ENCODE measurements at regions not wholly inside any gene's neighbourhood (a gene's known extent, or its start where the extent isn't known, plus 50 kb on each side); places are given as distances from the start of the nearest gene placed in this dataset.

DNA sequence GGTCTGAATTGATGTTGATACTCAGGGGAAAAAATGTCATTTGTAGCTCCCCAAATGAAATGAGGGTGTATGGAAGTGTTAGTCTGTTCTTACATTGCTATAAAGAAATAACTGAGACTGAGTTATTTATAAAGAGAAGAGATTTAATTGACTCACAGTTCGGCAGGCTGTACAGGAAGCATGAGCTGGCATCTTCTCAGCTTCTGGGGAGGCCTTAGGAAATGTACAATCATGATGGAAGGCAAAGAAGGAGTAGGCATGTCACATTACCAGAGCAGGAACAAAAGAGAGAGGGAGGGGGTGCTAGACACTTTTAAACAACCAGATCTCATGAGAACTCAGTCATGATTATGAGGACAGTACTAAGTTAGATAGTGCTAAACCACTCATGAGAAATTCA lies 1199.9 kb upstream of the DIAPH2 start:
- TF ChIP-seq EP300 (IDR thresholded peaks at IDR 0.05; ENCODE audit: borderline replicate concordance in 1 of 2, low read depth in 2 of 2, low read length in 2 of 2) (no peak), ATF2 (IDR thresholded peaks at IDR 0.05; ENCODE audit: low read length) (no peak), ZNF274 (IDR thresholded peaks at IDR 0.05; ENCODE audit: borderline replicate concordance, extremely low read depth, low read length) (no peak), POLR2A (IDR thresholded peaks at IDR 0.05; ENCODE audit: control extremely low read depth in 1 of 2, low read depth in 2 of 2, low read length in 2 of 2) (no peak), CREB1 (IDR thresholded peaks at IDR 0.05) (no peak), BRCA1 (IDR thresholded peaks at IDR 0.05; ENCODE audit: low read depth, low read length) (no peak), EZH2 (IDR thresholded peaks at IDR 0.05; ENCODE audit: low read depth, low read length, severe bottlenecking) (no peak), SP2 (IDR thresholded peaks at IDR 0.05; ENCODE audit: low read length) (no peak)
- TF ChIP-seq, protein P1, sequence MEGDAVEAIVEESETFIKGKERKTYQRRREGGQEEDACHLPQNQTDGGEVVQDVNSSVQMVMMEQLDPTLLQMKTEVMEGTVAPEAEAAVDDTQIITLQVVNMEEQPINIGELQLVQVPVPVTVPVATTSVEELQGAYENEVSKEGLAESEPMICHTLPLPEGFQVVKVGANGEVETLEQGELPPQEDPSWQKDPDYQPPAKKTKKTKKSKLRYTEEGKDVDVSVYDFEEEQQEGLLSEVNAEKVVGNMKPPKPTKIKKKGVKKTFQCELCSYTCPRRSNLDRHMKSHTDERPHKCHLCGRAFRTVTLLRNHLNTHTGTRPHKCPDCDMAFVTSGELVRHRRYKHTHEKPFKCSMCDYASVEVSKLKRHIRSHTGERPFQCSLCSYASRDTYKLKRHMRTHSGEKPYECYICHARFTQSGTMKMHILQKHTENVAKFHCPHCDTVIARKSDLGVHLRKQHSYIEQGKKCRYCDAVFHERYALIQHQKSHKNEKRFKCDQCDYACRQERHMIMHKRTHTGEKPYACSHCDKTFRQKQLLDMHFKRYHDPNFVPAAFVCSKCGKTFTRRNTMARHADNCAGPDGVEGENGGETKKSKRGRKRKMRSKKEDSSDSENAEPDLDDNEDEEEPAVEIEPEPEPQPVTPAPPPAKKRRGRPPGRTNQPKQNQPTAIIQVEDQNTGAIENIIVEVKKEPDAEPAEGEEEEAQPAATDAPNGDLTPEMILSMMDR (IDR thresholded peaks at IDR 0.05; ENCODE audit: control extremely low read depth in 1 of 3, insufficient read depth in 1 of 3, low read depth in 1 of 3, low read length in 3 of 3): no peak
- TF ChIP-seq, protein P2, sequence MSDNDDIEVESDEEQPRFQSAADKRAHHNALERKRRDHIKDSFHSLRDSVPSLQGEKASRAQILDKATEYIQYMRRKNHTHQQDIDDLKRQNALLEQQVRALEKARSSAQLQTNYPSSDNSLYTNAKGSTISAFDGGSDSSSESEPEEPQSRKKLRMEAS (IDR thresholded peaks at IDR 0.05): no peak

All from H1 (cell line).